ENCODE measurements at regions not wholly inside any gene's neighbourhood (a gene's known extent, or its start where the extent isn't known, plus 50 kb on each side); places are given as distances from the start of the nearest gene placed in this dataset.

- intact Hi-C loops (cut with micrococcal nuclease; ENCODE audit: unreplicated experiment) (no loop called here), in situ Hi-C loops (cut with MboI) (no loop called here)
- H2AFZ ChIP-seq (ENCODE audit: control insufficient read depth, low read depth, low read length) = no peak overlapping the region
- POLR2A ChIA-PET = no interaction called here
- no peak overlapping the region for H3K27ac ChIP-seq (ENCODE audit: control insufficient read depth, insufficient read depth)
- H3K4me1 ChIP-seq (ENCODE audit: control insufficient read depth, insufficient read depth, low read length) = no peaks in the 10 kb centered on the region
- DNase-seq (ENCODE audit: low read depth, low spot score) (no peak), ATAC-seq (no peak), FAIRE-seq (no peak)
- TF ChIP-seq NFXL1 (IDR thresholded peaks at IDR 0.05; ENCODE audit: borderline replicate concordance) (no peak), ZZZ3 (IDR thresholded peaks at IDR 0.05; ENCODE audit: control insufficient read depth, insufficient read length, low read depth) (no peak), ZNF24 (IDR thresholded peaks at IDR 0.05) (no peak), TCF12 (IDR thresholded peaks at IDR 0.05; ENCODE audit: low read depth, low read length) (no peak), MTA3 (IDR thresholded peaks at IDR 0.05; ENCODE audit: borderline replicate concordance, low read length) (no peak), EZH2 (IDR thresholded peaks at IDR 0.05; ENCODE audit: borderline replicate concordance, control insufficient read depth, low read depth, low read length) (no peak), FOXK2 (IDR thresholded peaks at IDR 0.05) (no peak), RUNX3 (IDR thresholded peaks at IDR 0.05; ENCODE audit: low read length) (no peak)
- CTCF ChIA-PET = interaction anchor here (1.7 kb wide), 1 partner anchor 11 kb away, joined by 4 read pairs; no protein-coding TSS in a partner anchor
- RAD21 ChIA-PET (ENCODE audit: unreplicated experiment) = no interaction called here
- no peaks in the 10 kb centered on the region for H4K20me1 ChIP-seq (ENCODE audit: control insufficient read depth, insufficient read depth)
- H3K9me3 ChIP-seq (replicated peaks; ENCODE audit: control insufficient read depth, insufficient read depth, low read length) = no peaks in the 10 kb centered on the region
- H3K9ac ChIP-seq (ENCODE audit: control insufficient read depth, insufficient read depth, low read length) = no peak overlapping the region
- no peaks in the 10 kb centered on the region; a peak in 1 of 4 replicates for H3K27me3 ChIP-seq (replicated peaks in 1 of 2; ENCODE audit: control insufficient read depth in 2 of 2, insufficient read depth in 2 of 2, low read length in 1 of 2)
- no peak overlapping the region for H3K4me2 ChIP-seq (ENCODE audit: control insufficient read depth, insufficient read depth)
- no peaks in the 10 kb centered on the region for H3K79me2 ChIP-seq (ENCODE audit: control insufficient read depth, insufficient read depth, low read length)
- SMC1A ChIA-PET (ENCODE audit: uncharacterized antibody, unreplicated experiment) = interaction anchor here (0.6 to 0.7 kb wide), 2 partner anchors 540 to 1600 kb away, joined by 3 read pairs; no protein-coding TSS in a partner anchor
- WGBS (ENCODE audit: insufficient coverage, insufficient replicate concordance, low lambda C conversion rate, missing lambda C conversion rate) = 0% methylated on average over 2 of the region's 2 CpGs
- H3K4me3 ChIP-seq = no peak overlapping the region
- BruUV-seq (replicated peaks) = no TSS peak
- no peaks in the 10 kb centered on the region for H3K36me3 ChIP-seq (ENCODE audit: control insufficient read depth in 2 of 2, insufficient read depth in 2 of 2, low read length in 1 of 2)
These were observed 75.7 kb upstream of the PTPRT start for GRCh38 chr20:43265449-43265848.

- H3K27ac ChIP-seq (ENCODE audit: control insufficient read depth, insufficient read depth) = no peak overlapping the region
- WGBS (ENCODE audit: insufficient coverage, insufficient replicate concordance, low lambda C conversion rate, missing lambda C conversion rate) = no CpG with 5 or more reads among the region's 2 CpGs
- H3K9ac ChIP-seq (ENCODE audit: control insufficient read depth, insufficient read depth, low read length) = no peak overlapping the region
- DNase-seq (ENCODE audit: low read depth, low spot score) (no peak), FAIRE-seq (no peak), ATAC-seq (no peak)
- SMC1A ChIA-PET (ENCODE audit: uncharacterized antibody, unreplicated experiment) = no interaction called here
- POLR2A ChIA-PET = no interaction called here
- H4K20me1 ChIP-seq (ENCODE audit: control insufficient read depth, insufficient read depth) = no peaks in the 10 kb centered on the region
- H3K36me3 ChIP-seq (ENCODE audit: control insufficient read depth in 2 of 2, insufficient read depth in 2 of 2, low read length in 1 of 2) = no peaks in the 10 kb centered on the region
- intact Hi-C loops (cut with micrococcal nuclease; ENCODE audit: unreplicated experiment) = no loop called here
- RAD21 ChIA-PET (ENCODE audit: unreplicated experiment) = no interaction called here
- no peaks in the 10 kb centered on the region; a peak in 1 of 4 replicates for H3K27me3 ChIP-seq (replicated peaks in 1 of 2; ENCODE audit: control insufficient read depth in 2 of 2, insufficient read depth in 2 of 2, low read length in 1 of 2)
- no peaks in the 10 kb centered on the region for H3K4me1 ChIP-seq (ENCODE audit: control insufficient read depth, insufficient read depth, low read length)
- no peak overlapping the region for H2AFZ ChIP-seq (ENCODE audit: control insufficient read depth, low read depth, low read length)
- H3K9me3 ChIP-seq (replicated peaks; ENCODE audit: control insufficient read depth, insufficient read depth, low read length) = no peaks in the 10 kb centered on the region
- H3K4me3 ChIP-seq = no peak overlapping the region
- CTCF ChIA-PET = no interaction called here
- in situ Hi-C loops (cut with MboI) = no loop called here
- no TSS peak for BruUV-seq (replicated peaks)
- TF ChIP-seq RUNX3 (IDR thresholded peaks at IDR 0.05; ENCODE audit: low read length) (no peak), NR2C1 (IDR thresholded peaks at IDR 0.05) (no peak), MAX (IDR thresholded peaks at IDR 0.05; ENCODE audit: low read depth, low read length) (no peak), E2F4 (IDR thresholded peaks at IDR 0.05; ENCODE audit: low read depth, low read length) (no peak), RBBP5 (conservative IDR thresholded peaks at IDR 0.05) (no peak), RB1 (IDR thresholded peaks at IDR 0.05; ENCODE audit: borderline replicate concordance) (no peak), E4F1 (IDR thresholded peaks at IDR 0.05; ENCODE audit: borderline replicate concordance, partially characterized antibody) (no peak)
- H3K79me2 ChIP-seq (ENCODE audit: control insufficient read depth, insufficient read depth, low read length) = no peaks in the 10 kb centered on the region
- no peak overlapping the region for H3K4me2 ChIP-seq (ENCODE audit: control insufficient read depth, insufficient read depth)
These were observed 73.5 kb upstream of the PTPRT start for GRCh38 chr20:43263226-43263625.

All from GM12878 (cell line).